Endodermal cell (in vitro differentiated cells): ENCODE measurements at regions not wholly inside any gene's neighbourhood (a gene's known extent, or its start where the extent isn't known, plus 50 kb on each side); places are given as distances from the start of the nearest gene placed in this dataset.

Experiments
- DNase-seq: peaks from one replicate; pipeline ENCODE4 v3.0.0-alpha.2; 2017
- H3K27ac ChIP-seq: 2 replicates; pipeline ENCODE4 v1.5.1; 2013; ENCODE audit warnings: mild to moderate bottlenecking, low read depth, low read length, moderate library complexity
- H3K27me3 ChIP-seq: 2 replicates; pipeline ENCODE4 v1.6.1; 2013; ENCODE audit warnings: mild to moderate bottlenecking, low read length, moderate library complexity; ENCODE audit not compliant: insufficient read depth, control insufficient read depth, poor library complexity, severe bottlenecking
- H3K36me3 ChIP-seq: 2 replicates; pipeline ENCODE4 v1.7.0; 2013; ENCODE audit warnings: mild to moderate bottlenecking, low read length, moderate library complexity; ENCODE audit not compliant: control insufficient read depth, insufficient read depth
- H3K4me1 ChIP-seq: one replicate; pipeline ENCODE4 v1.7.0; 2013; ENCODE audit warnings: low read length; ENCODE audit not compliant: control insufficient read depth, insufficient read depth
- H3K4me3 ChIP-seq: 2 replicates; pipeline ENCODE4 v1.5.1; 2013; ENCODE audit warnings: mild to moderate bottlenecking, low read length, moderate library complexity
- H3K9ac ChIP-seq: 2 replicates; pipeline ENCODE4 v1.6.1; 2013; ENCODE audit warnings: mild to moderate bottlenecking, low read length, moderate library complexity; ENCODE audit not compliant: poor library complexity, severe bottlenecking; ENCODE audit errors: extremely low read depth
- H3K9me3 ChIP-seq: 2 replicates; pipeline ENCODE4 v1.6.1; 2013; ENCODE audit warnings: mild to moderate bottlenecking, low read length, moderate library complexity; ENCODE audit not compliant: control insufficient read depth
- H3K27ac Mint-ChIP-seq: 2 replicates; pipeline ENCODE4 v1.8.0; 2020; ENCODE audit warnings: mixed read lengths
- H3K27me3 Mint-ChIP-seq: 2 replicates; pipeline ENCODE4 v1.8.0; 2021; ENCODE audit warnings: mild to moderate bottlenecking, mixed read lengths; ENCODE audit not compliant: insufficient read depth
- H3K36me3 Mint-ChIP-seq: 2 replicates; pipeline ENCODE4 v1.8.0; 2020; ENCODE audit warnings: low read depth, mixed read lengths
- H3K4me1 Mint-ChIP-seq: 2 replicates; pipeline ENCODE4 v1.8.0; 2020; ENCODE audit warnings: mixed read lengths
- H3K4me3 Mint-ChIP-seq: 2 replicates; pipeline ENCODE4 v1.8.0; 2020; ENCODE audit warnings: mild to moderate bottlenecking, moderate library complexity, mixed read lengths
- H3K9me3 Mint-ChIP-seq: 2 replicates; pipeline ENCODE4 v1.8.0; 2020; ENCODE audit warnings: mild to moderate bottlenecking, mixed read lengths
- CTCF ChIP-seq: fragments of 200-600 bp; sonication (generic); conservative IDR thresholded peaks from 2 replicates; pipeline ENCODE4 v1.5.0; 2021; ENCODE audit warnings: antibody characterized with exemption, mild to moderate bottlenecking
- WGBS, 2 experiments: methylation state at CpG; one replicate each; pipeline versions ENCODE4 v1.1.5 to v1.1.7; 2013; ENCODE audit warnings: missing lambda C conversion rate in 2 of 2, mixed read lengths in 1 of 2; ENCODE audit not compliant: insufficient coverage in 1 of 2, insufficient read length in 1 of 2; 5-methylcytosine and 5-hydroxymethylcytosine counted together

- 70 to 88% methylated on average over 3 to 4 of the region's 4 CpGs for WGBS, 2 experiments
- Mint-ChIP-seq H3K9me3 (no peaks in the 10 kb centered on the region), H3K4me3 (no peak overlapping the region), H3K36me3 (no peaks in the 10 kb centered on the region), H3K27me3 (no peaks in the 10 kb centered on the region), H3K4me1 (peaks cover 10% of the 10 kb centered on the region), H3K27ac (no peak overlapping the region)
- peak; percentile 39 for TF ChIP-seq CTCF
- Histone ChIP-seq H3K27me3 (no peaks in the 10 kb centered on the region), H3K9me3 (no peaks in the 10 kb centered on the region), H3K4me1 (peaks cover 4% of the 10 kb centered on the region), H3K4me3 (no peak overlapping the region), H3K36me3 (no peaks in the 10 kb centered on the region), H3K9ac (no peak overlapping the region), H3K27ac (peak overlapping the region; percentile 59)
- DNase-seq: no peak
Observed at GRCh38 chr18:42289526-42289925, 334.5 kb downstream of the PIK3C3 start.

- no peaks in the 10 kb centered on the region for H3K9me3 ChIP-seq
- H3K27ac ChIP-seq: peak overlapping the region; percentile 63
- DNase-seq: no peak
- Mint-ChIP-seq H3K4me3 (no peak overlapping the region), H3K27me3 (no peaks in the 10 kb centered on the region), H3K9me3 (no peaks in the 10 kb centered on the region), H3K4me1 (peaks cover 10% of the 10 kb centered on the region), H3K27ac (no peak overlapping the region), H3K36me3 (no peaks in the 10 kb centered on the region)
- no peaks in the 10 kb centered on the region for H3K27me3 ChIP-seq
- 86 to 100% methylated on average over 2 to 7 of the region's 7 CpGs for WGBS, 2 experiments
- H3K36me3 ChIP-seq: no peaks in the 10 kb centered on the region
- H3K9ac ChIP-seq: no peak overlapping the region
- H3K4me1 ChIP-seq: peaks cover 4% of the 10 kb centered on the region
- H3K4me3 ChIP-seq: no peak overlapping the region
- TF ChIP-seq CTCF: no peak
Observed at GRCh38 chr18:42290318-42291307, 335.6 kb downstream of the PIK3C3 start.

GRCh38 chr18:42292654-42293053, 337.6 kb downstream of the PIK3C3 start:
- H3K9ac ChIP-seq: no peak overlapping the region
- Mint-ChIP-seq H3K36me3 (no peaks in the 10 kb centered on the region), H3K4me1 (peaks cover 1% of the 10 kb centered on the region), H3K4me3 (no peak overlapping the region), H3K27ac (no peak overlapping the region), H3K27me3 (no peaks in the 10 kb centered on the region), H3K9me3 (no peaks in the 10 kb centered on the region)
- H3K36me3 ChIP-seq: no peaks in the 10 kb centered on the region
- H3K27me3 ChIP-seq: no peaks in the 10 kb centered on the region
- DNase-seq: no peak
- H3K4me3 ChIP-seq: no peak overlapping the region
- no peak for TF ChIP-seq CTCF
- 88% methylated on average over 2 of the region's 2 CpGs; no CpG with 5 or more reads in 1 of the 2 experiments for WGBS, 2 experiments
- no peak overlapping the region for H3K27ac ChIP-seq
- H3K9me3 ChIP-seq: no peaks in the 10 kb centered on the region
- H3K4me1 ChIP-seq: peaks cover 3% of the 10 kb centered on the region
